A549 (cell line): ENCODE measurements at regions not wholly inside any gene's neighbourhood (a gene's known extent, or its start where the extent isn't known, plus 50 kb on each side); places are given as distances from the start of the nearest gene placed in this dataset.

Experiments
- ATAC-seq, 2 experiments: fragments of 200-7000 bp in 1 of 2; fragments of >200 bp in 1 of 2; cut with Nextera tagmentation in 1 of 2; cut with Tn5 transposase in 1 of 2; 3 replicates each; pipeline versions ENCODE4 v1.8.0 to v1.9.1; 2018 to 2020; ENCODE audit warnings: mild to moderate bottlenecking in 1 of 2, moderate library complexity in 1 of 2
- CTCF ChIA-PET: fragments of 300-600 bp; sonication (Branson Sonifier 250); formaldehyde crosslinking; extraction: SDS; loops from one replicate; lab custom pipeline; 2021; ENCODE audit warnings: antibody characterized with exemption, inconsistent platforms; lab: Yijun Ruan, JAX
- POLR2A ChIA-PET: fragments of 350-600 bp; formaldehyde crosslinking; extraction: SDS; loops from one replicate; lab custom pipeline; 2021; ENCODE audit warnings: antibody characterized with exemption, inconsistent platforms; lab: Yijun Ruan, JAX
- DNase-seq, 2 experiments: peaks; one replicate each; pipeline versions ENCODE4 v3.0.0 to v3.0.0-alpha.2; 2011 to 2016; ENCODE audit warnings: low read depth in 1 of 2, low spot score in 1 of 2
- FAIRE-seq: peaks from 2 replicates; lab custom pipeline; 2011; peaks lifted over from hg19 to GRCh38; lab: Jason Lieb, UNC
- H3K27ac ChIP-seq, 2 experiments: fragments of >200 bp; sonication (Bioruptor Twin); formaldehyde crosslinking; 3 replicates each; pipeline ENCODE4 v1.5.1; 2016 to 2017
- H3K4me1 ChIP-seq: fragments of >200 bp; sonication (Bioruptor Twin); formaldehyde crosslinking; 3 replicates; pipeline ENCODE4 v1.6.1; 2016
- H3K4me2 ChIP-seq: fragments of >200 bp; sonication (Bioruptor Twin); formaldehyde crosslinking; 3 replicates; pipeline ENCODE4 v1.6.1; 2016
- H3K4me3 ChIP-seq: fragments of >200 bp; sonication (Bioruptor Twin); formaldehyde crosslinking; 3 replicates; pipeline ENCODE4 v1.5.1; 2016
- H3K9me3 ChIP-seq: fragments of >200 bp; sonication (Bioruptor Twin); formaldehyde crosslinking; 3 replicates; pipeline ENCODE4 v1.6.1; 2016
- CEBPB ChIP-seq, 2 experiments: fragments of >200 bp in 1 of 2; sonication (Bioruptor Twin) in 1 of 2; formaldehyde crosslinking in 1 of 2; IDR thresholded peaks; 2 replicates each; pipeline ENCODE4 v1.6.1; 2012 to 2016
- EHF ChIP-seq: fragments of 250-450 bp; sonication (Bioruptor Pico); IDR thresholded peaks from 2 replicates; pipeline ENCODE4 v1.5.0; 2020; ENCODE audit warnings: mild to moderate bottlenecking
- EP300 ChIP-seq, 2 experiments: fragments of >200 bp; sonication (Bioruptor Twin); formaldehyde crosslinking; IDR thresholded peaks; 2 replicates in 1 of 2; 3 replicates in 1 of 2; pipeline ENCODE4 v1.6.1; 2016 to 2017
- ESRRA ChIP-seq: fragments of 150-350 bp; IDR thresholded peaks from 2 replicates; pipeline ENCODE4 v1.6.1; 2014; ENCODE audit warnings: mild to moderate bottlenecking, low read length, borderline replicate concordance
- FOSB ChIP-seq: fragments of 250-450 bp; sonication (Bioruptor Pico); IDR thresholded peaks from 2 replicates; pipeline ENCODE4 v1.5.0; 2020; ENCODE audit warnings: mild to moderate bottlenecking, moderate library complexity
- FOXS1 ChIP-seq: fragments of 250-450 bp; sonication (Bioruptor Pico); IDR thresholded peaks from 2 replicates; pipeline ENCODE4 v1.5.0; 2020; ENCODE audit warnings: mild to moderate bottlenecking, moderate library complexity
- HDAC2 ChIP-seq: fragments of 200-600 bp; sonication (generic); IDR thresholded peaks from 2 replicates; pipeline ENCODE4 v1.6.1; 2016
- HOXA7 ChIP-seq: fragments of 250-450 bp; sonication (Bioruptor Pico); IDR thresholded peaks from 2 replicates; pipeline ENCODE4 v1.5.0; 2020; ENCODE audit warnings: mild to moderate bottlenecking, moderate library complexity
- HOXB13 ChIP-seq: fragments of 250-450 bp; sonication (Bioruptor Pico); IDR thresholded peaks from 2 replicates; pipeline ENCODE4 v1.5.0; 2020; ENCODE audit warnings: low read depth, mild to moderate bottlenecking, moderate library complexity
- JUNB ChIP-seq: fragments of >200 bp; sonication (Bioruptor Twin); formaldehyde crosslinking; IDR thresholded peaks from 2 replicates; pipeline ENCODE4 v1.6.1; 2016
- KDM5A ChIP-seq: fragments of 200-600 bp; sonication (generic); IDR thresholded peaks from 2 replicates; pipeline ENCODE4 v1.6.1; 2016; ENCODE audit warnings: antibody characterized with exemption, mild to moderate bottlenecking
- MAZ ChIP-seq: fragments of 150-350 bp; IDR thresholded peaks from 2 replicates; pipeline ENCODE4 v1.6.1; 2014; ENCODE audit warnings: antibody characterized with exemption, low read depth, low read length, borderline replicate concordance
- MYC ChIP-seq: IDR thresholded peaks from 2 replicates; pipeline ENCODE4 v1.6.1; 2012; ENCODE audit warnings: mild to moderate bottlenecking, inconsistent platforms, low read length, improper control_type of control experiment, borderline replicate concordance
- POLR2A ChIP-seq: IDR thresholded peaks from 2 replicates; pipeline ENCODE4 v1.6.1; 2012; ENCODE audit warnings: mild to moderate bottlenecking, low read length
- SMC3 ChIP-seq: fragments of >200 bp; sonication (Bioruptor Twin); formaldehyde crosslinking; IDR thresholded peaks from 3 replicates; pipeline ENCODE4 v1.6.1; 2018; ENCODE audit warnings: inconsistent platforms
- SREBF2 ChIP-seq: fragments of 450-650 bp; IDR thresholded peaks from 2 replicates; pipeline ENCODE4 v1.6.1; 2014; ENCODE audit warnings: mild to moderate bottlenecking, moderate library complexity
- ZC3H11A ChIP-seq: fragments of 450-650 bp; IDR thresholded peaks from 2 replicates; pipeline ENCODE4 v1.6.1; 2014; ENCODE audit warnings: antibody characterized with exemption, mild to moderate bottlenecking
- ZFP36 ChIP-seq: fragments of 450-650 bp; IDR thresholded peaks from 2 replicates; pipeline ENCODE4 v1.6.1; 2014; ENCODE audit warnings: borderline replicate concordance; ENCODE audit not compliant: partially characterized antibody
- ZNF302 ChIP-seq: fragments of 250-450 bp; sonication (Bioruptor Pico); IDR thresholded peaks from 2 replicates; pipeline ENCODE4 v1.9.0; 2021; ENCODE audit warnings: inconsistent platforms, mild to moderate bottlenecking, moderate library complexity
- ZSCAN20 ChIP-seq: fragments of 250-450 bp; sonication (Bioruptor Pico); IDR thresholded peaks from 2 replicates; pipeline ENCODE4 v1.8.0; 2022; ENCODE audit warnings: mild to moderate bottlenecking, moderate library complexity
- WGBS: methylation state at CpG from one replicate; pipeline ENCODE4 v1.1.6; 2017; ENCODE audit errors: missing lambda C conversion rate; 5-methylcytosine and 5-hydroxymethylcytosine counted together
- TF ChIP-seq, protein P1 (sequence below): fragments of >200 bp; sonication (Bioruptor Twin); formaldehyde crosslinking; IDR thresholded peaks from 2 replicates; pipeline ENCODE4 v1.6.1; 2016
- TF ChIP-seq, protein P2 (sequence below): fragments of 250-450 bp; sonication (Bioruptor Pico); IDR thresholded peaks from 2 replicates; pipeline ENCODE4 v1.5.0; 2021; ENCODE audit warnings: mild to moderate bottlenecking, moderate library complexity, borderline replicate concordance
- TF ChIP-seq, protein P3 (sequence below): fragments of 200-600 bp; sonication (generic); IDR thresholded peaks from 2 replicates; pipeline ENCODE4 v1.6.1; 2016; ENCODE audit warnings: antibody characterized with exemption, mild to moderate bottlenecking, moderate library complexity
- TF ChIP-seq, protein P4 (sequence below): IDR thresholded peaks from 2 replicates; pipeline ENCODE4 v1.6.1; 2012
- TF ChIP-seq, protein P5 (sequence below): fragments of 250-450 bp; sonication (Bioruptor Pico); IDR thresholded peaks from 2 replicates; pipeline ENCODE4 v1.5.0; 2020; ENCODE audit warnings: low read depth, mild to moderate bottlenecking, moderate library complexity

DNA sequence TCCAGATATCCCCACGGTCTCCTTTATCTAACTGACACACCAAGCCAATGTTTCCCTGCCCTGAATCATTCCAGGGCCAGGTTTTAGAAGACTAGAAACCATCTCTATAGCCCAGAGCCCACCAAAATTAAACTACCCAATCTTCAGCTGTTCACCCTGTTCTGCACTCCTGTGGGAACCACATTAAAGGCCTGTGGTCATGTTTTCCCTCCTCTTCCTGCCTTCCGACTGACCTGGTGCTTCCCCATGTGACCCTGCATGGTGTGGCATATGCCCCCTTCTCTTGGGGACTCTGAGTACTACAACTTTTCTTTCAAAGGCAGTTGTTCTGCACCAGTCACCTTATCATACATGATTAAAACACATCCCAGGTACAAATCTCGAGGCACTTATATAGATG, 155.0 kb downstream of the TMEM200A start:
- ChIA-PET CTCF (no interaction called here), POLR2A (no interaction called here)
- no peak for ATAC-seq
- Histone ChIP-seq H3K4me1 (no peaks in the 10 kb centered on the region), H3K4me3 (no peak overlapping the region), H3K4me2 (no peak overlapping the region), H3K27ac (no peak overlapping the region), H3K9me3 (no peaks in the 10 kb centered on the region)
- WGBS: 20% methylated on average over 3 of the region's 3 CpGs
- DNase-seq: no peak
- TF ChIP-seq POLR2A: no peak
- no peak for TF ChIP-seq SREBF2
- no peak for FAIRE-seq

DNA sequence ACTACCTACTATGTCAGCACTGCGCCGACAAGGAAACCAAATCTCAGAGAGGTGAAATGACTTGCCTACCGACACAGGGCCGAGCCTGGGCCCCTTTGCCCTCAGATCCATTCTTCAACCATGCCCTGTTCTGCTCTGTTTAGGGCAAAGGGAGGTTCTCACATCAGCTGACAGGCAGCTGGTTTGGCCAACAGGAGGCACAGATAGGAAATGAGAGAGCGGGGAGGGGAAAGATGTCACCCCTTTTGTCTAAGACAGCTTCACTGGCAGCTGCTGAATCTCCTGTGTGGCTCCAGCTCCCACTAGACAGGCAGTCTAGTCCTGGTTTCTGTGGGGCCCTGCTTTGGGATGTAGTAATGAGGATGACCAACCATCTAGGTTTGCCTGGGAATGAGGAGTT, 158.7 kb downstream of the TMEM200A start:
- ATAC-seq: no peak
- CTCF ChIA-PET: no interaction called here
- WGBS: 46% methylated on average over 4 of the region's 5 CpGs

DNA sequence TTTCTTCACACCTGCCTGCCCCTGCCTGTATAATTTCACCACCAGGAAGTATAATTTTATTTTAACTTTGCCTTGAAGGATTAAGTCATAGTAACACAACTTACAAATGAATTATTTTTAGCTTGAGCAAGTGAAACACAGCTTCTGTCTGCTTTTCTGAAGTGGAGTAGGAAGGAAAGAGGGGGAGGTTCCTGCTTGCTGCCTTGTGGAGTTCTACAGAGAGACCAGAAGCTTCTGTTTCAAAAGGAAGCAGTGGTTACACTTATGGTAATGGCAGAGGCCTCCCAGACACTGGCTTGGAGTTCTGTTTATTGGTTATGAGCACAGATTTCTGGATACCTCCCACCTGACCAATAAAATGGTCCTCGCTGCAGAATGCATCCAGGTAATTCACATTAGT, 159.6 kb downstream of the TMEM200A start:
- no peak for ATAC-seq
- H3K27ac ChIP-seq: no peak overlapping the region
- no peak overlapping the region for H3K4me3 ChIP-seq
- H3K4me1 ChIP-seq: no peaks in the 10 kb centered on the region
- WGBS: 29% methylated on average over 1 of the region's 1 CpG
- CTCF ChIA-PET: no interaction called here
- H3K4me2 ChIP-seq: no peak overlapping the region
- no peaks in the 10 kb centered on the region for H3K9me3 ChIP-seq
- no peak for FAIRE-seq
- DNase-seq: no peak
- POLR2A ChIA-PET: no interaction called here
- TF ChIP-seq MAZ (no peak), EP300 (IDR thresholded peaks at IDR 0.05) (no peak), HOXB13 (CRISPR knock-in tag) (no peak), FOSB (CRISPR knock-in tag) (no peak), ZFP36 (no peak), EHF (CRISPR knock-in tag) (no peak), ESRRA (no peak), CEBPB (IDR thresholded peaks at IDR 0.05) (no peak), ZSCAN20 (CRISPR knock-in tag) (no peak), HDAC2 (no peak), JUNB (no peak), HOXA7 (no peak), SMC3 (no peak), MYC (no peak)
- TF ChIP-seq, protein P1, sequence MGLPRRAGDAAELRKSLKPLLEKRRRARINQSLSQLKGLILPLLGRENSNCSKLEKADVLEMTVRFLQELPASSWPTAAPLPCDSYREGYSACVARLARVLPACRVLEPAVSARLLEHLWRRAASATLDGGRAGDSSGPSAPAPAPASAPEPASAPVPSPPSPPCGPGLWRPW: no peak
- TF ChIP-seq, protein P2, sequence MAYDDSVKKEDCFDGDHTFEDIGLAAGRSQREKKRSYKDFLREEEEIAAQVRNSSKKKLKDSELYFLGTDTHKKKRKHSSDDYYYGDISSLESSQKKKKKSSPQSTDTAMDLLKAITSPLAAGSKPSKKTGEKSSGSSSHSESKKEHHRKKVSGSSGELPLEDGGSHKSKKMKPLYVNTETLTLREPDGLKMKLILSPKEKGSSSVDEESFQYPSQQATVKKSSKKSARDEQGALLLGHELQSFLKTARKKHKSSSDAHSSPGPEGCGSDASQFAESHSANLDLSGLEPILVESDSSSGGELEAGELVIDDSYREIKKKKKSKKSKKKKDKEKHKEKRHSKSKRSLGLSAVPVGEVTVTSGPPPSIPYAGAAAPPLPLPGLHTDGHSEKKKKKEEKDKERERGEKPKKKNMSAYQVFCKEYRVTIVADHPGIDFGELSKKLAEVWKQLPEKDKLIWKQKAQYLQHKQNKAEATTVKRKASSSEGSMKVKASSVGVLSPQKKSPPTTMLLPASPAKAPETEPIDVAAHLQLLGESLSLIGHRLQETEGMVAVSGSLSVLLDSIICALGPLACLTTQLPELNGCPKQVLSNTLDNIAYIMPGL (CRISPR knock-in tag): no peak
- TF ChIP-seq, protein P3, sequence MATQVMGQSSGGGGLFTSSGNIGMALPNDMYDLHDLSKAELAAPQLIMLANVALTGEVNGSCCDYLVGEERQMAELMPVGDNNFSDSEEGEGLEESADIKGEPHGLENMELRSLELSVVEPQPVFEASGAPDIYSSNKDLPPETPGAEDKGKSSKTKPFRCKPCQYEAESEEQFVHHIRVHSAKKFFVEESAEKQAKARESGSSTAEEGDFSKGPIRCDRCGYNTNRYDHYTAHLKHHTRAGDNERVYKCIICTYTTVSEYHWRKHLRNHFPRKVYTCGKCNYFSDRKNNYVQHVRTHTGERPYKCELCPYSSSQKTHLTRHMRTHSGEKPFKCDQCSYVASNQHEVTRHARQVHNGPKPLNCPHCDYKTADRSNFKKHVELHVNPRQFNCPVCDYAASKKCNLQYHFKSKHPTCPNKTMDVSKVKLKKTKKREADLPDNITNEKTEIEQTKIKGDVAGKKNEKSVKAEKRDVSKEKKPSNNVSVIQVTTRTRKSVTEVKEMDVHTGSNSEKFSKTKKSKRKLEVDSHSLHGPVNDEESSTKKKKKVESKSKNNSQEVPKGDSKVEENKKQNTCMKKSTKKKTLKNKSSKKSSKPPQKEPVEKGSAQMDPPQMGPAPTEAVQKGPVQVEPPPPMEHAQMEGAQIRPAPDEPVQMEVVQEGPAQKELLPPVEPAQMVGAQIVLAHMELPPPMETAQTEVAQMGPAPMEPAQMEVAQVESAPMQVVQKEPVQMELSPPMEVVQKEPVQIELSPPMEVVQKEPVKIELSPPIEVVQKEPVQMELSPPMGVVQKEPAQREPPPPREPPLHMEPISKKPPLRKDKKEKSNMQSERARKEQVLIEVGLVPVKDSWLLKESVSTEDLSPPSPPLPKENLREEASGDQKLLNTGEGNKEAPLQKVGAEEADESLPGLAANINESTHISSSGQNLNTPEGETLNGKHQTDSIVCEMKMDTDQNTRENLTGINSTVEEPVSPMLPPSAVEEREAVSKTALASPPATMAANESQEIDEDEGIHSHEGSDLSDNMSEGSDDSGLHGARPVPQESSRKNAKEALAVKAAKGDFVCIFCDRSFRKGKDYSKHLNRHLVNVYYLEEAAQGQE: no peak
- TF ChIP-seq, protein P4, sequence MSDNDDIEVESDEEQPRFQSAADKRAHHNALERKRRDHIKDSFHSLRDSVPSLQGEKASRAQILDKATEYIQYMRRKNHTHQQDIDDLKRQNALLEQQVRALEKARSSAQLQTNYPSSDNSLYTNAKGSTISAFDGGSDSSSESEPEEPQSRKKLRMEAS: no peak
- TF ChIP-seq, protein P5, sequence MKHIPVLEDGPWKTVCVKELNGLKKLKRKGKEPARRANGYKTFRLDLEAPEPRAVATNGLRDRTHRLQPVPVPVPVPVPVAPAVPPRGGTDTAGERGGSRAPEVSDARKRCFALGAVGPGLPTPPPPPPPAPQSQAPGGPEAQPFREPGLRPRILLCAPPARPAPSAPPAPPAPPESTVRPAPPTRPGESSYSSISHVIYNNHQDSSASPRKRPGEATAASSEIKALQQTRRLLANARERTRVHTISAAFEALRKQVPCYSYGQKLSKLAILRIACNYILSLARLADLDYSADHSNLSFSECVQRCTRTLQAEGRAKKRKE (CRISPR knock-in tag): no peak

More for the DNA sequence above, 158.7 kb downstream of the TMEM200A start:
- no peaks in the 10 kb centered on the region for H3K4me1 ChIP-seq
- no peak overlapping the region for H3K4me2 ChIP-seq
- DNase-seq: no peak
- FAIRE-seq: no peak
- TF ChIP-seq KDM5A: no peak
- TF ChIP-seq FOXS1 (CRISPR knock-in tag): no peak
- no peak for TF ChIP-seq EP300 (IDR thresholded peaks at IDR 0.05)
- TF ChIP-seq FOSB (CRISPR knock-in tag): no peak
- no peak for TF ChIP-seq ZC3H11A
- TF ChIP-seq ZNF302: no peak
- TF ChIP-seq POLR2A: no peak
- H3K4me3 ChIP-seq: no peak overlapping the region
- POLR2A ChIA-PET: no interaction called here
- H3K9me3 ChIP-seq: no peaks in the 10 kb centered on the region
- H3K27ac ChIP-seq: no peak overlapping the region
